Upper lobe of left lung (tissue), 4 donors: ENCODE measurements at regions not wholly inside any gene's neighbourhood (a gene's known extent, or its start where the extent isn't known, plus 50 kb on each side); places are given as distances from the start of the nearest gene placed in this dataset.

Source experiments
- CTCF ChIP-seq, 6 experiments: fragments of 450-650 bp in 4 of 6; fragments of 200-600 bp in 2 of 6; sonication (generic) in 2 of 6; IDR thresholded peaks; one replicate each; pipeline ENCODE4 v1.5.1; 2016 to 2019; ENCODE audit warnings: antibody characterized with exemption in 6 of 6
- EP300 ChIP-seq, 4 donors: sonication (generic); formaldehyde crosslinking; IDR thresholded peaks; one replicate each; pipeline ENCODE4 v1.5.1; 2017; ENCODE audit warnings: antibody characterized with exemption in 4 of 4, control low read depth in 2 of 4
- POLR2A ChIP-seq, 4 donors: fragments of 450-650 bp; IDR thresholded peaks; one replicate each; pipeline ENCODE4 v1.5.1; 2016 to 2017; ENCODE audit warnings: antibody characterized with exemption in 4 of 4, mild to moderate bottlenecking in 2 of 4
- POLR2AphosphoS5 ChIP-seq, 2 donors: sonication (generic); formaldehyde crosslinking; IDR thresholded peaks; one replicate each; pipeline ENCODE4 v1.5.1; 2017; ENCODE audit warnings: antibody characterized with exemption in 2 of 2

GRCh38 chr3:20811631-20812030, 625.6 kb upstream of the SGO1 start:
- no peak for TF ChIP-seq POLR2A (IDR thresholded peaks at IDR 0.05)
- TF ChIP-seq CTCF (IDR thresholded peaks at IDR 0.05): no peak
- TF ChIP-seq EP300 (IDR thresholded peaks at IDR 0.05): no peak
- no peak for TF ChIP-seq POLR2AphosphoS5 (IDR thresholded peaks at IDR 0.05)
